ENCODE measurements at regions not wholly inside any gene's neighbourhood (a gene's known extent, or its start where the extent isn't known, plus 50 kb on each side); places are given as distances from the start of the nearest gene placed in this dataset.
"Not testable (repeated sequence)": the region's sequence is repeated elsewhere in the genome, so short reads cannot be mapped to it uniquely, and the experiment has no call there.

GRCh38 chr11:121927789-121928188 is 188.2 kb downstream of the BLID start:
- Histone ChIP-seq H3K36me3 (ENCODE audit: insufficient read depth, low read depth, low read length) (no peaks in the 10 kb centered on the region), H3K9me3 (ENCODE audit: insufficient read depth, low read depth, low read length) (no peaks in the 10 kb centered on the region), H3K27me3 (ENCODE audit: insufficient read depth, low read length) (peaks cover 4% of the 10 kb centered on the region; the same call in 1 of the 2 replicates), H3K4me3 (ENCODE audit: low read length) (no peak overlapping the region), H3K27ac (ENCODE audit: low read length) (no peak overlapping the region), H3K4me1 (ENCODE audit: insufficient read depth, low read length) (peaks cover 13% of the 10 kb centered on the region), H3K9ac (ENCODE audit: low read depth, low read length) (no peak overlapping the region)

- Histone ChIP-seq H3K27ac (ENCODE audit: low read length) (no peak overlapping the region), H3K36me3 (ENCODE audit: insufficient read depth, low read depth, low read length) (no peaks in the 10 kb centered on the region), H3K9me3 (ENCODE audit: insufficient read depth, low read depth, low read length) (no peaks in the 10 kb centered on the region), H3K4me1 (ENCODE audit: insufficient read depth, low read length) (peaks cover 13% of the 10 kb centered on the region), H3K4me3 (ENCODE audit: low read length) (no peak overlapping the region), H3K27me3 (ENCODE audit: insufficient read depth, low read length) (peaks cover 4% of the 10 kb centered on the region; the same call in 1 of the 2 replicates), H3K9ac (ENCODE audit: low read depth, low read length) (no peak overlapping the region)
Observed at GRCh38 chr11:121927097-121927785, 188.8 kb downstream of the BLID start.

- H3K4me3 ChIP-seq (ENCODE audit: low read length): no peak overlapping the region
- peaks cover 9% of the 10 kb centered on the region for H3K4me1 ChIP-seq (ENCODE audit: insufficient read depth, low read length)
- no peak overlapping the region for H3K9ac ChIP-seq (ENCODE audit: low read depth, low read length)
- H3K27me3 ChIP-seq (ENCODE audit: insufficient read depth, low read length): peaks cover under 1% of the 10 kb centered on the region; the same call in 1 of the 2 replicates
- no peaks in the 10 kb centered on the region for H3K9me3 ChIP-seq (ENCODE audit: insufficient read depth, low read depth, low read length)
- H3K27ac ChIP-seq (ENCODE audit: low read length): no peak overlapping the region
- no peaks in the 10 kb centered on the region for H3K36me3 ChIP-seq (ENCODE audit: insufficient read depth, low read depth, low read length)
Observed at GRCh38 chr11:121924191-121924590, 191.8 kb downstream of the BLID start.

GRCh38 chr11:121917482-121917881 is 198.5 kb downstream of the BLID start:
- Histone ChIP-seq H3K4me1 (ENCODE audit: insufficient read depth, low read length) (no peaks in the 10 kb centered on the region), H3K9ac (ENCODE audit: low read depth, low read length) (no peak overlapping the region), H3K27ac (ENCODE audit: low read length) (no peak overlapping the region), H3K36me3 (ENCODE audit: insufficient read depth, low read depth, low read length) (no peaks in the 10 kb centered on the region), H3K4me3 (ENCODE audit: low read length) (no peak overlapping the region), H3K27me3 (ENCODE audit: insufficient read depth, low read length) (no peaks in the 10 kb centered on the region), H3K9me3 (ENCODE audit: insufficient read depth, low read depth, low read length) (no peaks in the 10 kb centered on the region)

GRCh38 chr11:121914508-121915059 is 201.4 kb downstream of the BLID start:
- Histone ChIP-seq H3K4me1 (ENCODE audit: insufficient read depth, low read length) (no peaks in the 10 kb centered on the region), H3K27ac (ENCODE audit: low read length) (no peak overlapping the region), H3K27me3 (ENCODE audit: insufficient read depth, low read length) (no peaks in the 10 kb centered on the region)

GRCh38 chr11:121909596-121909995 is 206.4 kb downstream of the BLID start:
- no peaks in the 10 kb centered on the region for H3K9me3 ChIP-seq (ENCODE audit: insufficient read depth, low read depth, low read length)
- no peak overlapping the region for H3K27ac ChIP-seq (ENCODE audit: low read length)

More at GRCh38 chr11:121914508-121915059, 201.4 kb downstream of the BLID start:
- Histone ChIP-seq H3K9me3 (ENCODE audit: insufficient read depth, low read depth, low read length) (no peaks in the 10 kb centered on the region), H3K36me3 (ENCODE audit: insufficient read depth, low read depth, low read length) (no peaks in the 10 kb centered on the region), H3K4me3 (ENCODE audit: low read length) (no peak overlapping the region), H3K9ac (ENCODE audit: low read depth, low read length) (no peak overlapping the region)

GRCh38 chr11:121907379-121907778 is 208.6 kb downstream of the BLID start:
- Histone ChIP-seq H3K36me3 (ENCODE audit: insufficient read depth, low read depth, low read length) (no peaks in the 10 kb centered on the region), H3K4me1 (ENCODE audit: insufficient read depth, low read length) (no peaks in the 10 kb centered on the region), H3K9me3 (ENCODE audit: insufficient read depth, low read depth, low read length) (no peaks in the 10 kb centered on the region), H3K27me3 (ENCODE audit: insufficient read depth, low read length) (no peaks in the 10 kb centered on the region), H3K4me3 (ENCODE audit: low read length) (no peak overlapping the region), H3K9ac (ENCODE audit: low read depth, low read length) (no peak overlapping the region), H3K27ac (ENCODE audit: low read length) (no peak overlapping the region)

More at GRCh38 chr11:121909596-121909995, 206.4 kb downstream of the BLID start:
- Histone ChIP-seq H3K27me3 (ENCODE audit: insufficient read depth, low read length) (no peaks in the 10 kb centered on the region), H3K9ac (ENCODE audit: low read depth, low read length) (no peak overlapping the region), H3K36me3 (ENCODE audit: insufficient read depth, low read depth, low read length) (no peaks in the 10 kb centered on the region), H3K4me1 (ENCODE audit: insufficient read depth, low read length) (no peaks in the 10 kb centered on the region), H3K4me3 (ENCODE audit: low read length) (no peak overlapping the region)

- Histone ChIP-seq H3K27ac (ENCODE audit: low read length) (no peak overlapping the region), H3K9me3 (ENCODE audit: insufficient read depth, low read depth, low read length) (no peaks in the 10 kb centered on the region), H3K4me3 (ENCODE audit: low read length) (no peak overlapping the region), H3K27me3 (ENCODE audit: insufficient read depth, low read length) (no peaks in the 10 kb centered on the region), H3K4me1 (ENCODE audit: insufficient read depth, low read length) (no peaks in the 10 kb centered on the region), H3K36me3 (ENCODE audit: insufficient read depth, low read depth, low read length) (no peaks in the 10 kb centered on the region), H3K9ac (ENCODE audit: low read depth, low read length) (no peak overlapping the region)
Observed at GRCh38 chr11:121904148-121904547, 211.9 kb downstream of the BLID start.

- no peaks in the 10 kb centered on the region for H3K4me1 ChIP-seq (ENCODE audit: insufficient read depth, low read length)
- H3K4me3 ChIP-seq (ENCODE audit: low read length): no peak overlapping the region
Observed at GRCh38 chr11:121901886-121902285, 214.1 kb downstream of the BLID start.

GRCh38 chr11:121901417-121901816 is 214.6 kb downstream of the BLID start:
- H3K4me3 ChIP-seq (ENCODE audit: low read length); H3K27ac ChIP-seq (ENCODE audit: low read length); H3K9ac ChIP-seq (ENCODE audit: low read depth, low read length); H3K9me3 ChIP-seq (ENCODE audit: insufficient read depth, low read depth, low read length); H3K4me1 ChIP-seq (ENCODE audit: insufficient read depth, low read length); H3K36me3 ChIP-seq (ENCODE audit: insufficient read depth, low read depth, low read length); H3K27me3 ChIP-seq (ENCODE audit: insufficient read depth, low read length): not testable (repeated sequence)

More at GRCh38 chr11:121901886-121902285, 214.1 kb downstream of the BLID start:
- Histone ChIP-seq H3K9me3 (ENCODE audit: insufficient read depth, low read depth, low read length) (no peaks in the 10 kb centered on the region), H3K27ac (ENCODE audit: low read length) (no peak overlapping the region), H3K9ac (ENCODE audit: low read depth, low read length) (no peak overlapping the region), H3K27me3 (ENCODE audit: insufficient read depth, low read length) (no peaks in the 10 kb centered on the region), H3K36me3 (ENCODE audit: insufficient read depth, low read depth, low read length) (no peaks in the 10 kb centered on the region)

GRCh38 chr11:121899520-121899919 is 216.5 kb downstream of the BLID start:
- Histone ChIP-seq H3K4me3 (ENCODE audit: low read length) (no peak overlapping the region), H3K9me3 (ENCODE audit: insufficient read depth, low read depth, low read length) (no peaks in the 10 kb centered on the region), H3K9ac (ENCODE audit: low read depth, low read length) (no peak overlapping the region), H3K4me1 (ENCODE audit: insufficient read depth, low read length) (no peaks in the 10 kb centered on the region), H3K27ac (ENCODE audit: low read length) (no peak overlapping the region), H3K36me3 (ENCODE audit: insufficient read depth, low read depth, low read length) (no peaks in the 10 kb centered on the region), H3K27me3 (ENCODE audit: insufficient read depth, low read length) (no peaks in the 10 kb centered on the region)

- no peaks in the 10 kb centered on the region for H3K4me1 ChIP-seq (ENCODE audit: insufficient read depth, low read length)
- no peaks in the 10 kb centered on the region for H3K36me3 ChIP-seq (ENCODE audit: insufficient read depth, low read depth, low read length)
- no peak overlapping the region for H3K4me3 ChIP-seq (ENCODE audit: low read length)
Observed at GRCh38 chr11:121898903-121899302, 217.1 kb downstream of the BLID start.

More at GRCh38 chr11:121898903-121899302, 217.1 kb downstream of the BLID start:
- Histone ChIP-seq H3K9me3 (ENCODE audit: insufficient read depth, low read depth, low read length) (no peaks in the 10 kb centered on the region), H3K9ac (ENCODE audit: low read depth, low read length) (no peak overlapping the region), H3K27me3 (ENCODE audit: insufficient read depth, low read length) (no peaks in the 10 kb centered on the region), H3K27ac (ENCODE audit: low read length) (no peak overlapping the region)

All from iPS-20b (cell line).